Activated CD4-positive, alpha-beta T cell treated with anti-CD3 and anti-CD28 coated beads, Interleukin-2, amount 10 ng/mL, durations not matched to agents 7 days and 5 days (primary cell): ENCODE measurements at regions not wholly inside any gene's neighbourhood (a gene's known extent, or its start where the extent isn't known, plus 50 kb on each side); places are given as distances from the start of the nearest gene placed in this dataset.
"Not testable (repeated sequence)": the region's sequence is repeated elsewhere in the genome, so short reads cannot be mapped to it uniquely, and the experiment has no call there.

ENCODE experiments used
- CTCF ChIA-PET: fragments of 350-600 bp; sonication (Branson Sonifier 250); formaldehyde crosslinking; loops from one replicate; lab custom pipeline; 2021; ENCODE audit warnings: antibody characterized with exemption; lab: Charles Lee
- POLR2A ChIA-PET: fragments of 350-600 bp; sonication (Branson Sonifier 250); formaldehyde crosslinking; loops from one replicate; lab custom pipeline; 2021; ENCODE audit warnings: antibody characterized with exemption; lab: Charles Lee
- DNase-seq: peaks from one replicate; pipeline ENCODE4 v3.0.0-alpha.2; 2020
- H3K27ac Mint-ChIP-seq: one replicate; pipeline ENCODE4 v1.8.0; 2021; ENCODE audit warnings: mild to moderate bottlenecking, moderate library complexity, mixed read lengths
- H3K27me3 Mint-ChIP-seq: one replicate; pipeline ENCODE4 v1.8.0; 2021; ENCODE audit warnings: mixed read lengths
- H3K36me3 Mint-ChIP-seq: one replicate; pipeline ENCODE4 v1.8.0; 2021; ENCODE audit warnings: low read depth, mixed read lengths
- H3K4me1 Mint-ChIP-seq: one replicate; pipeline ENCODE4 v1.8.0; 2021; ENCODE audit warnings: mixed read lengths
- H3K4me3 Mint-ChIP-seq: one replicate; pipeline ENCODE4 v1.8.0; 2021; ENCODE audit warnings: mild to moderate bottlenecking, moderate library complexity, mixed read lengths
- H3K9me3 Mint-ChIP-seq: one replicate; pipeline ENCODE4 v1.8.0; 2021; ENCODE audit warnings: mixed read lengths

GRCh38 chr15:29974056-29974455, 108.7 kb upstream of the GOLGA8J start:
- peaks cover 46% of the 10 kb centered on the region for H3K27me3 Mint-ChIP-seq
- not testable (repeated sequence) for DNase-seq, H3K4me3 Mint-ChIP-seq, H3K27ac Mint-ChIP-seq, H3K36me3 Mint-ChIP-seq, H3K4me1 Mint-ChIP-seq, H3K9me3 Mint-ChIP-seq
- ChIA-PET CTCF (interaction anchor here (0.6 kb wide), 1 partner anchor 15 kb away, joined by 3 read pairs; no protein-coding TSS in a partner anchor), POLR2A (interaction anchor here (0.6 kb wide), 1 partner anchor 127 kb away, joined by 5 read pairs; no protein-coding TSS in a partner anchor)

GRCh38 chr15:29972051-29972450, 110.7 kb upstream of the GOLGA8J start:
- no peak overlapping the region for H3K27ac Mint-ChIP-seq
- CTCF ChIA-PET = no interaction called here
- peaks cover 2% of the 10 kb centered on the region for H3K4me1 Mint-ChIP-seq
- H3K27me3 Mint-ChIP-seq = peaks cover 59% of the 10 kb centered on the region
- no peak overlapping the region for H3K4me3 Mint-ChIP-seq
- H3K36me3 Mint-ChIP-seq = no peaks in the 10 kb centered on the region
- no peaks in the 10 kb centered on the region for H3K9me3 Mint-ChIP-seq
- POLR2A ChIA-PET = no interaction called here
- no peak for DNase-seq

GRCh38 chr15:29970402-29970695, 112.4 kb upstream of the GOLGA8J start:
- ChIA-PET CTCF (no interaction called here), POLR2A (no interaction called here)
- H3K9me3 Mint-ChIP-seq = no peaks in the 10 kb centered on the region
- H3K4me3 Mint-ChIP-seq = no peak overlapping the region
- H3K4me1 Mint-ChIP-seq = peaks cover 2% of the 10 kb centered on the region
- DNase-seq = no peak
- H3K27ac Mint-ChIP-seq = no peak overlapping the region
- H3K36me3 Mint-ChIP-seq = no peaks in the 10 kb centered on the region
- H3K27me3 Mint-ChIP-seq = peaks cover 69% of the 10 kb centered on the region

GRCh38 chr15:29969562-29970401, 113.0 kb upstream of the GOLGA8J start:
- Mint-ChIP-seq H3K4me3 (no peak overlapping the region), H3K36me3 (no peaks in the 10 kb centered on the region), H3K4me1 (peaks cover 2% of the 10 kb centered on the region), H3K27ac (no peak overlapping the region), H3K9me3 (no peaks in the 10 kb centered on the region), H3K27me3 (peaks cover 64% of the 10 kb centered on the region)
- DNase-seq = no peak
- ChIA-PET POLR2A (no interaction called here), CTCF (interaction anchor here (0.6 kb wide), 1 partner anchor 850 kb away, joined by 3 read pairs; no protein-coding TSS in a partner anchor)

GRCh38 chr15:29968895-29969561, 113.7 kb upstream of the GOLGA8J start:
- POLR2A ChIA-PET = no interaction called here
- H3K4me3 Mint-ChIP-seq = no peak overlapping the region
- H3K27me3 Mint-ChIP-seq = peaks cover 63% of the 10 kb centered on the region
- no peaks in the 10 kb centered on the region for H3K36me3 Mint-ChIP-seq
- H3K27ac Mint-ChIP-seq = no peak overlapping the region
- DNase-seq = no peak
- H3K9me3 Mint-ChIP-seq = no peaks in the 10 kb centered on the region
- peaks cover 2% of the 10 kb centered on the region for H3K4me1 Mint-ChIP-seq
- CTCF ChIA-PET = no interaction called here

- no peak overlapping the region for H3K27ac Mint-ChIP-seq
- H3K36me3 Mint-ChIP-seq = no peaks in the 10 kb centered on the region
- H3K9me3 Mint-ChIP-seq = no peaks in the 10 kb centered on the region
- H3K4me1 Mint-ChIP-seq = peaks cover 2% of the 10 kb centered on the region
- peaks cover 63% of the 10 kb centered on the region for H3K27me3 Mint-ChIP-seq
- ChIA-PET CTCF (no interaction called here), POLR2A (no interaction called here)
- DNase-seq = no peak
- no peak overlapping the region for H3K4me3 Mint-ChIP-seq
These were observed 114.5 kb upstream of the GOLGA8J start for GRCh38 chr15:29968099-29968894.

GRCh38 chr15:29962407-29962806, 120.3 kb upstream of the GOLGA8J start:
- DNase-seq = no peak
- Mint-ChIP-seq H3K4me1 (no peaks in the 10 kb centered on the region), H3K9me3 (no peaks in the 10 kb centered on the region), H3K36me3 (no peaks in the 10 kb centered on the region), H3K4me3 (no peak overlapping the region), H3K27me3 (peaks cover 28% of the 10 kb centered on the region), H3K27ac (no peak overlapping the region)
- ChIA-PET POLR2A (no interaction called here), CTCF (no interaction called here)

GRCh38 chr15:29959384-29960137, 123.2 kb upstream of the GOLGA8J start:
- H3K27me3 Mint-ChIP-seq = peaks cover 22% of the 10 kb centered on the region
- no peak overlapping the region for H3K4me3 Mint-ChIP-seq
- no peak overlapping the region for H3K27ac Mint-ChIP-seq
- H3K36me3 Mint-ChIP-seq = no peaks in the 10 kb centered on the region
- CTCF ChIA-PET = no interaction called here
- POLR2A ChIA-PET = no interaction called here
- H3K9me3 Mint-ChIP-seq = no peaks in the 10 kb centered on the region
- no peak for DNase-seq
- no peaks in the 10 kb centered on the region for H3K4me1 Mint-ChIP-seq

- Mint-ChIP-seq H3K4me3 (no peak overlapping the region), H3K27me3 (peaks cover 8% of the 10 kb centered on the region), H3K4me1 (no peaks in the 10 kb centered on the region), H3K27ac (no peak overlapping the region), H3K9me3 (no peaks in the 10 kb centered on the region), H3K36me3 (no peaks in the 10 kb centered on the region)
- DNase-seq = no peak
- POLR2A ChIA-PET = no interaction called here
- CTCF ChIA-PET = no interaction called here
These were observed 130.0 kb upstream of the TJP1 start for GRCh38 chr15:29952225-29952624.

- Mint-ChIP-seq H3K36me3 (no peaks in the 10 kb centered on the region), H3K4me3 (no peak overlapping the region), H3K27ac (no peak overlapping the region), H3K27me3 (no peaks in the 10 kb centered on the region), H3K4me1 (no peaks in the 10 kb centered on the region), H3K9me3 (no peaks in the 10 kb centered on the region)
- no peak for DNase-seq
- ChIA-PET POLR2A (no interaction called here), CTCF (no interaction called here)
These were observed 123.8 kb upstream of the TJP1 start for GRCh38 chr15:29945943-29946596.

- Mint-ChIP-seq H3K27ac (no peak overlapping the region), H3K4me1 (no peaks in the 10 kb centered on the region), H3K27me3 (no peaks in the 10 kb centered on the region), H3K36me3 (no peaks in the 10 kb centered on the region), H3K4me3 (no peak overlapping the region), H3K9me3 (no peaks in the 10 kb centered on the region)
- DNase-seq = no peak
- ChIA-PET CTCF (no interaction called here), POLR2A (no interaction called here)
These were observed 122.7 kb upstream of the TJP1 start for GRCh38 chr15:29944925-29945324.

- Mint-ChIP-seq H3K9me3 (no peaks in the 10 kb centered on the region), H3K27ac (no peak overlapping the region), H3K4me1 (no peaks in the 10 kb centered on the region), H3K27me3 (peaks cover under 1% of the 10 kb centered on the region), H3K4me3 (no peak overlapping the region), H3K36me3 (no peaks in the 10 kb centered on the region)
- CTCF ChIA-PET = no interaction called here
- POLR2A ChIA-PET = no interaction called here
- no peak for DNase-seq
These were observed 120.3 kb upstream of the TJP1 start for GRCh38 chr15:29942548-29942947.
